HEK293 (cell line): ENCODE measurements at regions not wholly inside any gene's neighbourhood (a gene's known extent, or its start where the extent isn't known, plus 50 kb on each side); places are given as distances from the start of the nearest gene placed in this dataset.

Experiments
- CTCF ChIA-PET: fragments of 350-600 bp; formaldehyde crosslinking; extraction: SDS; loops from one replicate; lab custom pipeline; 2021; ENCODE audit warnings: antibody characterized with exemption; lab: Yijun Ruan, JAX
- POLR2A ChIA-PET: fragments of 300-600 bp; formaldehyde crosslinking; extraction: SDS; loops from one replicate; lab custom pipeline; 2020; ENCODE audit warnings: antibody characterized with exemption, inconsistent platforms; lab: Yijun Ruan, JAX
- H3K27ac ChIP-seq: fragments of 200-500 bp; sonication (Bioruptor generic); 2 replicates; pipeline ENCODE4 v1.5.1; 2014; ENCODE audit warnings: low read depth, low read length, control low read depth, inconsistent platforms; ENCODE audit errors: extremely low read depth
- H3K36me3 ChIP-seq, 2 experiments: fragments of 200-500 bp in 1 of 2; sonication (Bioruptor generic) in 1 of 2; 1 replicate in 1 of 2; 2 replicates in 1 of 2; pipeline ENCODE4 v1.5.1; 2014 to 2017; ENCODE audit warnings: inconsistent platforms in 2 of 2, low read length in 2 of 2; ENCODE audit not compliant: control insufficient read depth in 2 of 2, insufficient read depth in 1 of 2
- H3K4me1 ChIP-seq: fragments of 200-500 bp; sonication (Bioruptor generic); 2 replicates; pipeline ENCODE4 v1.5.1; 2014; ENCODE audit warnings: mild to moderate bottlenecking, low read length, inconsistent platforms; ENCODE audit not compliant: control insufficient read depth, insufficient read depth
- H3K4me3 ChIP-seq: 2 replicates; pipeline ENCODE4 v1.5.1; 2011; ENCODE audit warnings: low read depth, mild to moderate bottlenecking, control low read depth, low read length, moderate library complexity
- H3K9me3 ChIP-seq: fragments of 200-500 bp; sonication (Bioruptor generic); 2 replicates; pipeline ENCODE4 v1.5.1; 2014; ENCODE audit warnings: low read depth, low read length, inconsistent platforms; ENCODE audit not compliant: control insufficient read depth, insufficient read depth
- ATF2 ChIP-seq: fragments of 450-650 bp; formaldehyde crosslinking; IDR thresholded peaks from 2 replicates; pipeline ENCODE4 v1.5.1; 2016; ENCODE audit warnings: missing biosample characterization, missing genetic modification characterization, low read depth
- GLIS1 ChIP-seq: fragments of 450-650 bp; formaldehyde crosslinking; IDR thresholded peaks from 2 replicates; pipeline ENCODE4 v1.5.1; 2016; ENCODE audit warnings: missing biosample characterization, missing genetic modification characterization
- KLF1 ChIP-seq: fragments of 450-650 bp; formaldehyde crosslinking; IDR thresholded peaks from 2 replicates; pipeline ENCODE4 v1.5.1; 2016; ENCODE audit warnings: missing biosample characterization, missing genetic modification characterization
- KLF16 ChIP-seq: fragments of 450-650 bp; formaldehyde crosslinking; IDR thresholded peaks from 2 replicates; pipeline ENCODE4 v1.5.1; 2017; ENCODE audit warnings: missing biosample characterization, missing genetic modification characterization
- KLF9 ChIP-seq: fragments of 450-650 bp; formaldehyde crosslinking; IDR thresholded peaks from 2 replicates; pipeline ENCODE4 v1.5.1; 2016; ENCODE audit warnings: missing biosample characterization, missing genetic modification characterization, low read depth
- MYNN ChIP-seq: fragments of 450-650 bp; formaldehyde crosslinking; IDR thresholded peaks from 2 replicates; pipeline ENCODE4 v1.5.1; 2016; ENCODE audit warnings: missing biosample characterization, missing genetic modification characterization, borderline replicate concordance
- ZBTB10 ChIP-seq: fragments of 450-650 bp; formaldehyde crosslinking; IDR thresholded peaks from 2 replicates; pipeline ENCODE4 v1.5.1; 2016; ENCODE audit warnings: missing biosample characterization, missing genetic modification characterization
- ZBTB17 ChIP-seq: fragments of 450-650 bp; formaldehyde crosslinking; IDR thresholded peaks from 2 replicates; pipeline ENCODE4 v1.5.1; 2016; ENCODE audit warnings: missing biosample characterization, missing genetic modification characterization
- ZFHX2 ChIP-seq: fragments of 450-650 bp; formaldehyde crosslinking; conservative IDR thresholded peaks from 2 replicates; pipeline ENCODE4 v1.5.1; 2016; ENCODE audit warnings: missing biosample characterization, missing genetic modification characterization
- ZFP69B ChIP-seq: fragments of 450-650 bp; formaldehyde crosslinking; IDR thresholded peaks from 2 replicates; pipeline ENCODE4 v1.5.1; 2016; ENCODE audit warnings: missing biosample characterization, missing genetic modification characterization
- ZNF169 ChIP-seq: fragments of 450-650 bp; formaldehyde crosslinking; IDR thresholded peaks from 2 replicates; pipeline ENCODE4 v1.5.1; 2016; ENCODE audit warnings: missing biosample characterization, missing genetic modification characterization
- ZNF174 ChIP-seq: fragments of 450-650 bp; formaldehyde crosslinking; IDR thresholded peaks from 2 replicates; pipeline ENCODE4 v1.5.0; 2017; ENCODE audit warnings: missing biosample characterization, mild to moderate bottlenecking, missing genetic modification characterization
- ZNF184 ChIP-seq: fragments of 450-650 bp; IDR thresholded peaks from 2 replicates; pipeline ENCODE4 v1.5.1; 2018; ENCODE audit warnings: missing biosample characterization, mild to moderate bottlenecking, missing genetic modification characterization
- ZNF248 ChIP-seq: fragments of 450-650 bp; formaldehyde crosslinking; IDR thresholded peaks from 2 replicates; pipeline ENCODE4 v1.5.1; 2017; ENCODE audit warnings: missing biosample characterization, missing genetic modification characterization
- ZNF335 ChIP-seq: fragments of 450-650 bp; formaldehyde crosslinking; conservative IDR thresholded peaks from 2 replicates; pipeline ENCODE4 v1.5.1; 2016; ENCODE audit warnings: missing biosample characterization, missing genetic modification characterization
- ZNF449 ChIP-seq: fragments of 450-650 bp; formaldehyde crosslinking; IDR thresholded peaks from 2 replicates; pipeline ENCODE4 v1.5.1; 2017; ENCODE audit warnings: missing biosample characterization, mild to moderate bottlenecking, missing genetic modification characterization, moderate library complexity
- ZNF514 ChIP-seq: fragments of 450-650 bp; formaldehyde crosslinking; IDR thresholded peaks from 2 replicates; pipeline ENCODE4 v1.5.1; 2016; ENCODE audit warnings: missing biosample characterization, missing genetic modification characterization
- ZNF529 ChIP-seq: fragments of 450-650 bp; formaldehyde crosslinking; IDR thresholded peaks from 2 replicates; pipeline ENCODE4 v1.5.1; 2017; ENCODE audit warnings: missing genetic modification characterization, missing biosample characterization; ENCODE audit not compliant: insufficient replicate concordance
- ZNF558 ChIP-seq: fragments of 450-650 bp; formaldehyde crosslinking; IDR thresholded peaks from 2 replicates; pipeline ENCODE4 v1.5.1; 2016; ENCODE audit warnings: missing biosample characterization, missing genetic modification characterization
- ZNF580 ChIP-seq: fragments of 450-650 bp; formaldehyde crosslinking; IDR thresholded peaks from 2 replicates; pipeline ENCODE4 v1.5.1; 2016; ENCODE audit warnings: missing biosample characterization, missing genetic modification characterization
- ZNF624 ChIP-seq: fragments of 450-650 bp; formaldehyde crosslinking; IDR thresholded peaks from 2 replicates; pipeline ENCODE4 v1.5.1; 2017; ENCODE audit warnings: missing biosample characterization, missing genetic modification characterization
- ZNF639 ChIP-seq: fragments of 450-650 bp; formaldehyde crosslinking; IDR thresholded peaks from 2 replicates; pipeline ENCODE4 v1.5.1; 2016; ENCODE audit warnings: missing biosample characterization, missing genetic modification characterization
- ZNF701 ChIP-seq: fragments of 450-650 bp; formaldehyde crosslinking; IDR thresholded peaks from 2 replicates; pipeline ENCODE4 v1.5.1; 2016; ENCODE audit warnings: missing biosample characterization, missing genetic modification characterization
- ZNF707 ChIP-seq: fragments of 450-650 bp; formaldehyde crosslinking; IDR thresholded peaks from 2 replicates; pipeline ENCODE4 v1.5.1; 2016; ENCODE audit warnings: missing biosample characterization, missing genetic modification characterization
- ZNF76 ChIP-seq: fragments of 450-650 bp; formaldehyde crosslinking; IDR thresholded peaks from 2 replicates; pipeline ENCODE4; 2016; ENCODE audit warnings: low read depth, missing biosample characterization, missing genetic modification characterization, borderline replicate concordance
- ZNF843 ChIP-seq: fragments of 450-650 bp; formaldehyde crosslinking; IDR thresholded peaks from 2 replicates; pipeline ENCODE4 v1.5.1; 2016; ENCODE audit warnings: missing biosample characterization, missing genetic modification characterization
- ZSCAN5A ChIP-seq: fragments of 450-650 bp; formaldehyde crosslinking; IDR thresholded peaks from 2 replicates; pipeline ENCODE4 v1.5.1; 2016; ENCODE audit warnings: missing biosample characterization, missing genetic modification characterization

GRCh38 chr4:144410230-144410783, 235.6 kb upstream of the HHIP start:
- Histone ChIP-seq H3K27ac (no peak overlapping the region), H3K4me3 (no peak overlapping the region)
- ChIA-PET CTCF (no interaction called here), POLR2A (no interaction called here)
- TF ChIP-seq ZNF639 (no peak), ZNF558 (no peak), ZBTB17 (no peak), ZNF169 (no peak), ZNF449 (no peak), ZBTB10 (tag by site-specific recombination) (no peak), ZNF248 (no peak), ZNF580 (tag by site-specific recombination) (no peak), ZNF701 (tag by site-specific recombination) (no peak), ZNF514 (tag by site-specific recombination) (no peak), ZNF529 (tag by site-specific recombination) (no peak), KLF1 (tag by site-specific recombination) (no peak), ZNF184 (tag by site-specific recombination) (no peak), MYNN (no peak), KLF9 (tag by site-specific recombination) (no peak), ZNF174 (tag by site-specific recombination) (no peak), ZFHX2 (tag by site-specific recombination) (no peak), ZFP69B (tag by site-specific recombination) (no peak), ZNF335 (tag by site-specific recombination) (no peak), ZNF624 (tag by site-specific recombination) (no peak)
- TF ChIP-seq, all 188 proteins: peak for 0
- Histone ChIP-seq H3K4me1 (no peaks in the 10 kb centered on the region), H3K36me3 (no peaks in the 10 kb centered on the region), H3K9me3 (no peaks in the 10 kb centered on the region)

GRCh38 chr4:144411119-144411518, 234.8 kb upstream of the HHIP start:
- Histone ChIP-seq H3K36me3 (no peaks in the 10 kb centered on the region), H3K4me3 (no peak overlapping the region), H3K9me3 (no peaks in the 10 kb centered on the region), H3K27ac (no peak overlapping the region), H3K4me1 (no peaks in the 10 kb centered on the region)
- CTCF ChIA-PET = no interaction called here
- POLR2A ChIA-PET = no interaction called here
- no peak for TF ChIP-seq ATF2 (tag by site-specific recombination)
- no peak for TF ChIP-seq ZNF580 (tag by site-specific recombination)
- TF ChIP-seq ZNF76 (tag by site-specific recombination) = no peak
- TF ChIP-seq ZNF707 (tag by site-specific recombination) = no peak
- TF ChIP-seq ZNF843 (tag by site-specific recombination) = no peak
- TF ChIP-seq ZSCAN5A (tag by site-specific recombination) = no peak
- TF ChIP-seq KLF16 = no peak
- no peak for TF ChIP-seq GLIS1 (tag by site-specific recombination)
- TF ChIP-seq ZNF169 = no peak
